ENCODE measurements at regions not wholly inside any gene's neighbourhood (a gene's known extent, or its start where the extent isn't known, plus 50 kb on each side); places are given as distances from the start of the nearest gene placed in this dataset.

DNA sequence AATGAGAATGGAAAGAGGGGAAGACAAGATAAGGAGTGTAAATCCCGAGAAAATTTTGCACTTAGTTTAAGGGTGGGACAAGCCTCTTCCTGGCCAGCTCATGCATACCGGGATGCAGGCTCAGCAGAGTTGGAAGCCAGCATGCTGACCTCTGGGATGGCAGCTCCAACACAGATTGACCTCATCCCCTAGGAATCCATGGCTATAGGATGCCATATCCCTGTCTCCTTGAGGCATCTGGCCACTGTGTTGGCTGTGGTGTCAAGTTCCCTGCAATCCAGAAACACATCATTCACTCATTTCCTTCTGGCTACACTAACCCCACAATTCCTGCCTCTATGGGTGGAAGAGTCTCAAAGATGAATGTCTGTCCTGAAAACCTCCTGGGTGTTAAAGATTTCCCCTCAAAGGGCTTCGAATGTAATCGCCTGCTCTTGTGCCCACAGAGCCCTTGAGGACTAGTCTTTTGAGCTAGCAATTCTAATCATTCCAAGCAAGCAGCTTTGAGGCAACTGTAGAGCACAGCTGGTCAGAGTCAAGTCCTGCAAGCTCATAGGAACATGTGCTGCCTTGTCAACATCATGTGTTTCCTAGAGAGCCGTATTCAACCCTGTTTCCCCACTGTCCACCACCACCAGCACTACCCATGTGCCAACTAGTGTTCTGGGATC, 141.4 kb downstream of the PMP22 start:
- H3K27me3 ChIP-seq (ENCODE audit: control insufficient read depth, insufficient read depth, low read length), result no peaks in the 10 kb centered on the region
- no peak for FAIRE-seq
- TF ChIP-seq, protein P1, sequence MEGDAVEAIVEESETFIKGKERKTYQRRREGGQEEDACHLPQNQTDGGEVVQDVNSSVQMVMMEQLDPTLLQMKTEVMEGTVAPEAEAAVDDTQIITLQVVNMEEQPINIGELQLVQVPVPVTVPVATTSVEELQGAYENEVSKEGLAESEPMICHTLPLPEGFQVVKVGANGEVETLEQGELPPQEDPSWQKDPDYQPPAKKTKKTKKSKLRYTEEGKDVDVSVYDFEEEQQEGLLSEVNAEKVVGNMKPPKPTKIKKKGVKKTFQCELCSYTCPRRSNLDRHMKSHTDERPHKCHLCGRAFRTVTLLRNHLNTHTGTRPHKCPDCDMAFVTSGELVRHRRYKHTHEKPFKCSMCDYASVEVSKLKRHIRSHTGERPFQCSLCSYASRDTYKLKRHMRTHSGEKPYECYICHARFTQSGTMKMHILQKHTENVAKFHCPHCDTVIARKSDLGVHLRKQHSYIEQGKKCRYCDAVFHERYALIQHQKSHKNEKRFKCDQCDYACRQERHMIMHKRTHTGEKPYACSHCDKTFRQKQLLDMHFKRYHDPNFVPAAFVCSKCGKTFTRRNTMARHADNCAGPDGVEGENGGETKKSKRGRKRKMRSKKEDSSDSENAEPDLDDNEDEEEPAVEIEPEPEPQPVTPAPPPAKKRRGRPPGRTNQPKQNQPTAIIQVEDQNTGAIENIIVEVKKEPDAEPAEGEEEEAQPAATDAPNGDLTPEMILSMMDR (IDR thresholded peaks at IDR 0.05; ENCODE audit: insufficient read depth, low read length, severe bottlenecking), result no peak
- no peak overlapping the region for H3K4me3 ChIP-seq (ENCODE audit: low read depth, low read length)
- H3K36me3 ChIP-seq (ENCODE audit: control insufficient read depth, insufficient read depth, low read length), result no peaks in the 10 kb centered on the region
- DNase-seq (ENCODE audit: low read depth), result peak; percentile 17

DNA sequence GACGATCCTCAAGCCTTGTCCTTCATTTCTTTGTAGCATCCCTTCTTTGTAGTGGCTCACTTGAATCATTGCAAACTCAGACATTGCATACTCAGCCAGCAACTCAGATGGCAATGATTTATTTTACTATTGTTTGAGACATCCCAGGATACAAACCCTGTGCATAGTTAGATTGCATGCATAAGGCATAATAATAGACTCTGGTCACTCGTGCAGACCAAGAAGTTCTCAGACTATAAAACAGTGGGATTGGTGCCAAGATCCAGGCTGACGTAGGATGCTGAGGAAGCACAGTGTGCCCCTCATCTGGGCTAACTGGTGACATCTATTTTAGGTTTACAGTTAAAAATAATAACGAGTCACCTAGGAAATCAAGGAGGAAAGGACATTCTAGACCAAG, 142.3 kb downstream of the PMP22 start:
- no peak for DNase-seq (ENCODE audit: low read depth)
- FAIRE-seq, result no peak
- Histone ChIP-seq H3K27me3 (ENCODE audit: control insufficient read depth, insufficient read depth, low read length) (no peaks in the 10 kb centered on the region), H3K36me3 (ENCODE audit: control insufficient read depth, insufficient read depth, low read length) (no peaks in the 10 kb centered on the region), H3K4me3 (ENCODE audit: low read depth, low read length) (no peak overlapping the region)
- TF ChIP-seq, protein P1 (IDR thresholded peaks at IDR 0.05; ENCODE audit: insufficient read depth, low read length, severe bottlenecking), result no peak

DNA sequence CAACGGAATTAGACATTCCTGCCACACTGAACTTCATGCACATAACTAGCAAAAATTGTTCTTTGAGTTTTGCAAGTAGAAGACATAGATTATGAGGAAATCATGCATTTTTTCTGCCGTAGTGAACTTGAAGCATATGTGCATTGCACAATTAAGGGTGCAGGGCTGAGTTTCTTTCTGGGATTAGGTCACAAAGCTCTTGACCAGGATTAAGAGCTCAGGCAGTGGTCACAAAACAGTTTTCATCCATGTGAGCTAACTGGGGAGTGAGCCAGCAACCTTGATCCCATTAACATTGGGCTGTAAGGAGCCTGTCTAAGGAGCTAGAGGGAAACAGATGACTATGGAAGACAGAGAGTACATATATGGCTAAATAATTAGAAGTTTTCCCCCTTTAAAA, 143.7 kb downstream of the PMP22 start:
- TF ChIP-seq, protein P1 (IDR thresholded peaks at IDR 0.05; ENCODE audit: insufficient read depth, low read length, severe bottlenecking), result no peak
- Histone ChIP-seq H3K4me3 (ENCODE audit: low read depth, low read length) (no peak overlapping the region), H3K36me3 (ENCODE audit: control insufficient read depth, insufficient read depth, low read length) (no peaks in the 10 kb centered on the region), H3K27me3 (ENCODE audit: control insufficient read depth, insufficient read depth, low read length) (no peaks in the 10 kb centered on the region)
- DNase-seq (ENCODE audit: low read depth), result no peak
- FAIRE-seq, result no peak

DNA sequence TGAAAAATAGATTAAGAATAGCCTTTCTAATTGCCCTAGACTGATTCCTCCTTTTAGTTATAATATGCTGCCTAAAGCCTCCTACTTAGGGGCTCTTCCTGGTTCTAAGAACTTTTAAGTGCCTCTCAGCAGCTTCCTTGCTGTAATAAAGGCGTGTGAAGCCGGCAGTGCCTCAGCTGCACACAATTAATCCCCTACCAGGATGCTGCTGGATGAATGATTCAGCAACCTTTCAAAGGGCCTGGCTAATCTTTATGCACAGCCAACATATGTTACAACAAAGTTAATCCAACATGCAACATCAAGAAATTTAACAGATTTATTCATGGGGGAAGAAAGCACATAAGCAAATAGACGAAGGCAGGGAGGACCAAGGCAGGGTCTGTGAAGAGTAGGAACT, 145.2 kb downstream of the PMP22 start:
- no peaks in the 10 kb centered on the region for H3K36me3 ChIP-seq (ENCODE audit: control insufficient read depth, insufficient read depth, low read length)
- FAIRE-seq (no peak), DNase-seq (ENCODE audit: low read depth) (no peak)
- no peak overlapping the region for H3K4me3 ChIP-seq (ENCODE audit: low read depth, low read length)
- TF ChIP-seq, protein P1 (IDR thresholded peaks at IDR 0.05; ENCODE audit: insufficient read depth, low read length, severe bottlenecking), result no peak
- H3K27me3 ChIP-seq (ENCODE audit: control insufficient read depth, insufficient read depth, low read length), result no peaks in the 10 kb centered on the region

DNA sequence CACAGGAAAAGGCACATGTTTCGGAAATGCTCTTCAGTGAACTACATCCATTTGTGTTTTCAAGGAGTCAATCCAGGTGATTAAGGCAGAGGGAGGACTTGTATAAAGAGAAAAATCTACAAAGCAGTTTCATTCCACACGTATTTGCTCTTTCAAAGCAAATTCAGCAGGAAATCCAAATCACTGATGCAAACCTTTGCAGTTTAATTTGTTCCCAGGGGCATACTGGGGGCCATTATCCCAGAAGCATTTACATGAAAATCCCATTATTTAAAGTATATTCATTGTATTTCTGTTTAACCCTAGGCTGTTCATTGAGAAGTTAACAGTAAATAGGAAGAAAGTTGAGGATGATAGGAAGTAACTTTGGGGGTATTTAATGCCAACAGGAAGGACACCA, 147.9 kb downstream of the PMP22 start:
- Histone ChIP-seq H3K4me3 (ENCODE audit: low read depth, low read length) (no peak overlapping the region), H3K36me3 (ENCODE audit: control insufficient read depth, insufficient read depth, low read length) (no peaks in the 10 kb centered on the region), H3K27me3 (ENCODE audit: control insufficient read depth, insufficient read depth, low read length) (no peaks in the 10 kb centered on the region)
- FAIRE-seq (no peak), DNase-seq (ENCODE audit: low read depth) (no peak)
- TF ChIP-seq, protein P1 (IDR thresholded peaks at IDR 0.05; ENCODE audit: insufficient read depth, low read length, severe bottlenecking), result no peak

All from bronchial epithelial cell (primary cell).